GM19328 (cell line): ENCODE measurements at regions not wholly inside any gene's neighbourhood (a gene's known extent, or its start where the extent isn't known, plus 50 kb on each side); places are given as distances from the start of the nearest gene placed in this dataset.
"Not testable (repeated sequence)": the region's sequence is repeated elsewhere in the genome, so short reads cannot be mapped to it uniquely, and the experiment has no call there.

Source experiments
- ATAC-seq: cut with Tn5 transposase; IDR thresholded peaks from one replicate; pipeline ENCODE4 v1.9.1; 2021; ENCODE audit warnings: mild to moderate bottlenecking, moderate library complexity; ENCODE audit not compliant: unreplicated experiment

GRCh38 chr17:77036841-77037381 lies 103.9 kb upstream of the SEC14L1 start:
- ATAC-seq: no peak

GRCh38 chr17:77037943-77038342 lies 102.8 kb upstream of the SEC14L1 start:
- ATAC-seq: no peak

- no peak for ATAC-seq
Observed at GRCh38 chr17:77038884-77039555, 101.7 kb upstream of the SEC14L1 start.

GRCh38 chr17:77042476-77043231 lies 98.1 kb upstream of the SEC14L1 start:
- ATAC-seq: no peak

GRCh38 chr17:77045441-77046041 lies 95.2 kb upstream of the SEC14L1 start:
- no peak for ATAC-seq

GRCh38 chr17:77049440-77049839 lies 91.3 kb upstream of the SEC14L1 start:
- ATAC-seq: no peak

GRCh38 chr17:77050901-77051300 lies 89.9 kb upstream of the SEC14L1 start:
- ATAC-seq: not testable (repeated sequence)

GRCh38 chr17:77054936-77055335 lies 85.8 kb upstream of the SEC14L1 start:
- ATAC-seq: no peak

GRCh38 chr17:77055453-77055852 lies 85.3 kb upstream of the SEC14L1 start:
- ATAC-seq: no peak

GRCh38 chr17:77058016-77058415 lies 82.8 kb upstream of the SEC14L1 start:
- ATAC-seq: no peak

GRCh38 chr17:77061669-77062068 lies 79.1 kb upstream of the SEC14L1 start:
- ATAC-seq: no peak

GRCh38 chr17:77064598-77064997 lies 76.2 kb upstream of the SEC14L1 start:
- ATAC-seq: no peak

- ATAC-seq: no peak
Observed at GRCh38 chr17:77066165-77066564, 74.6 kb upstream of the SEC14L1 start.

- not testable (repeated sequence) for ATAC-seq
Observed at GRCh38 chr17:77066726-77067409, 73.9 kb upstream of the SEC14L1 start.

- ATAC-seq: no peak
Observed at GRCh38 chr17:77068915-77069314, 71.9 kb upstream of the SEC14L1 start.

GRCh38 chr17:77070888-77071279 lies 69.9 kb upstream of the SEC14L1 start:
- ATAC-seq: no peak

- no peak for ATAC-seq
Observed at GRCh38 chr17:77071925-77072490, 68.8 kb upstream of the SEC14L1 start.

- no peak for ATAC-seq
Observed at GRCh38 chr17:77072670-77073069, 68.1 kb upstream of the SEC14L1 start.

- no peak for ATAC-seq
Observed at GRCh38 chr17:77074681-77075080, 66.1 kb upstream of the SEC14L1 start.

- ATAC-seq: no peak
Observed at GRCh38 chr17:77076124-77076830, 64.5 kb upstream of the SEC14L1 start.
